Coronary artery (tissue), 2 donors: ENCODE measurements at regions not wholly inside any gene's neighbourhood (a gene's known extent, or its start where the extent isn't known, plus 50 kb on each side); places are given as distances from the start of the nearest gene placed in this dataset.

Source experiments
- DNase-seq: peaks from one replicate; pipeline ENCODE4 v3.0.0-alpha.2; 2017; ENCODE audit warnings: low spot score
- H3K27ac ChIP-seq, 2 donors: fragments of 200-600 bp; sonication (generic); one replicate each; pipeline ENCODE4 v1.5.1; 2016 to 2019
- H3K4me3 ChIP-seq: fragments of 200-600 bp; sonication (generic); 2 replicates; pipeline ENCODE4 v1.5.1; 2016; ENCODE audit warnings: mild to moderate bottlenecking, moderate library complexity
- CTCF ChIP-seq: fragments of 200-600 bp; sonication (generic); IDR thresholded peaks from one replicate; pipeline ENCODE4 v1.5.1; 2019; ENCODE audit warnings: antibody characterized with exemption

GRCh38 chr2:16210841-16211240 lies 270.5 kb downstream of the MYCN start:
- no peak for DNase-seq
- no peak for TF ChIP-seq CTCF
- Histone ChIP-seq H3K27ac (no peak overlapping the region), H3K4me3 (no peak overlapping the region)

- no peak for TF ChIP-seq CTCF
- DNase-seq: no peak
- Histone ChIP-seq H3K27ac (no peak overlapping the region), H3K4me3 (no peak overlapping the region)
Measured at GRCh38 chr2:16209799-16210198, 269.4 kb downstream of the MYCN start.

GRCh38 chr2:16208921-16209320 lies 268.6 kb downstream of the MYCN start:
- no peak for TF ChIP-seq CTCF
- DNase-seq: no peak

GRCh38 chr2:16208241-16208797 lies 268.0 kb downstream of the MYCN start:
- TF ChIP-seq CTCF: no peak
- H3K27ac ChIP-seq: no peak overlapping the region
- no peak overlapping the region for H3K4me3 ChIP-seq
- DNase-seq: no peak

More at GRCh38 chr2:16208921-16209320, 268.6 kb downstream of the MYCN start:
- Histone ChIP-seq H3K4me3 (no peak overlapping the region), H3K27ac (no peak overlapping the region)

- TF ChIP-seq CTCF: no peak
- no peak overlapping the region for H3K4me3 ChIP-seq
- H3K27ac ChIP-seq: no peak overlapping the region
- DNase-seq: no peak
Measured at GRCh38 chr2:16207611-16208010, 267.3 kb downstream of the MYCN start.

- TF ChIP-seq CTCF: no peak
- no peak overlapping the region for H3K27ac ChIP-seq
- DNase-seq: no peak
- H3K4me3 ChIP-seq: no peak overlapping the region
Measured at GRCh38 chr2:16207151-16207550, 266.8 kb downstream of the MYCN start.

GRCh38 chr2:16206191-16206944 lies 266.0 kb downstream of the MYCN start:
- Histone ChIP-seq H3K27ac (no peak overlapping the region), H3K4me3 (no peak overlapping the region)
- DNase-seq: no peak
- no peak for TF ChIP-seq CTCF
